HG03135 (cell line): ENCODE measurements at regions not wholly inside any gene's neighbourhood (a gene's known extent, or its start where the extent isn't known, plus 50 kb on each side); places are given as distances from the start of the nearest gene placed in this dataset.

ENCODE experiments used
- ATAC-seq: cut with Tn5 transposase; IDR thresholded peaks from one replicate; pipeline ENCODE4 v1.9.1; 2021; ENCODE audit warnings: mild to moderate bottlenecking, moderate library complexity; ENCODE audit not compliant: unreplicated experiment

GRCh38 chr9:95629585-95629984 lies 112.8 kb upstream of the PTCH1 start:
- no peak for ATAC-seq

DNA sequence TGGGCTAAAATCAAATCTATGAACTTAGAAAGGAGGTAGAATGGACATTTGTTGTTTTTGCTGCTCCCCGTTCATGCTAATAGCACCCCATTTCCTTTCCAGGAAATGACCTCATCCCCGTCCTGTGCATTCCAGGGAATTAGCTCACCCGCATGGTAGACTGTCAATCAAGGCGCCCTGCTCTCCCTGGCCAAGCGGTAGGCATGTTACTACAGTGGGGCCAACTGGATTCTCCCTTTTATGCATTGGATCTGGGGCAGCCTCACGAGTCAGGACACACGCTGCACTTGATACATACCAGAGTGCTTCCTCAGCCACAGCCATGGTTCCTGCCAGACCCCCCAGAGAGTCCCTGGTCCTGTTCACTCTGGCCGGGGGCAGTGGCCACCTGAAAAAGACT lies 111.0 kb upstream of the PTCH1 start:
- no peak for ATAC-seq

DNA sequence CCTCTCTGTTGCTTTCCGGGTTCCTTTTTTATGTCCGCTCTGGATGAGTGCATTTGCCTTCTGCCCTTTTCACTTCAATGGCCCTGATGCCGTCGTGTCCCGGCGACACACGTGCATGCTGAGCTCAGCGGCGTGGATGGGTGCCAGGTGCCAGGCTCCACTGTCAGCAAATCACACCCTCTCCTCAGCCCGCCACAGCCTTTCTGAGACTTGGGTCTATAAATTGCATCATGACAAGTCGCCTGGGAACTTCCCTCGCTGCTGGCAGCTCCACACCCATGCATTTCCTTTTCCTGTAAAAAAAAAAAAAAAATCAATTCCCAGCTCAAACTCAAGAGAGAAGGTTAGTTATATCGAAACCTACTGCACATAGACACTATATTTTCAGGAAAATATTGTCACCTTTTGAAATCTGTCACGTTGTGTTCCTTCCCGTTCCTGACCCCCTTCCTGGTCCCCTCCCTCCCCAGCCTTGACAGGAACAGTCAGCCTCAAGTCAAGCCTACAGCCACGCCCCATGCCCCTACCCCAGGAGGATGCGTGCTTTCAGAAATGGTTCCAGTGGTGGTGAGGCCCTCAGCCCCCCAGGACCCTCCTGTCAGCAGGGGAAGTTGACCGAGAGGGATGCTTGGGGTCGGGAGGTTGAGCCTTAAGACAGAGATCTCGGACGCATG lies 110.3 kb upstream of the PTCH1 start:
- ATAC-seq, result no peak

DNA sequence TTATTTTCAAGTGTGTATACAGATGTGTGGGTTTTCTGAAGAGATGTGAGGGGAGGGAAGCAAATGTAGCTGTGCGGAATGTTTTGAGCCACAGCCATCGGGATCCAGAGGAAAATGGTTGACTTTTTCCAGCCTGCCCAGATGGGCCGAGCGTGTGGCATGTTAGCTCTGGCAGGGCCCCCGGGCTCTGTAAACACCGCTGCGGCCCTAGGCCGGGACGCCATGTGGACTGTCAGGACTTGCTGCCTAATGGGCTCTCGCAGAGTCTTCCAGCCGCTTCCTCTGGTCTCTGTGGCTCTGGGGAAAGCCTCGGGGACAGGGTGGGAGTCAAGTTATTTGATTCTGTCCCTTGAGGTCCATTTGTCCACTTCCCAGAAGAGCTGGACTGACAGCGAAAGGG lies 109.6 kb upstream of the PTCH1 start:
- ATAC-seq, result no peak

DNA sequence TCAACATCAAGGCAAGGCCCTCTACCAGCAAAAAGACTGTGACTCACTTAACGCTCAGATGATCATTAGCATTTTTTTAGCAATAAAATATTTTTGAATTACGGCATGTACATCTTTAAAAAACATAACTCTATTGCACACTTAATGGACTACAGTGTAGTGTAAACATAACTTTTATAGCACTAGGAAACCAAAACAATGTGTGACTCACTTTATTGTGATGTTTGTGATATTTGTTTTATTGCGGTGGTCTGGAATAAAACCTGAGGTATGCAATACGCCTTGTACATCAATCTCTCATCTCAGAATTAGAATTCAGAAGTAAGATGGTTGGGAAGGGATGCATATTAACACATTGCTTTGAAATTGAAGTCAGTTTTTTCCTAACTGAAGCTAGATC lies 106.9 kb upstream of the PTCH1 start:
- no peak for ATAC-seq

DNA sequence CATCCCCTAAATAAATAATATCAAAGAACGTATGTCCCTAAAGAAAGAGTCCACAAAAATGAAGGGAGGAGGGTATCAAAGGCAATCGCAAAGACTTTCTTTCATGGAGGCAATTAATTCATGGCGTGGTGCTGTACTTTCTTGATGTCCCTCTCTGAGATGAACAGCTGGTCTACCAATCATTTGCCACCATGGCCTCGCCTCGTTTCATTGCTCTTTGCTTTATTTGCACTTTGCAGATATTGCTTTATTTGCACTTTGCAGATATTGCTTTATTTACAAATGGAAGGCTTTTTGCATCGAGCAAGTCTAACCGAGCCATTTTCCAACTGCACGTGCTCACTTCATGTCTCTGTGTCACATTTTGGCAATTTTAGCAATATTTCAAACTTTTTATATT lies 104.0 kb upstream of the PTCH1 start:
- ATAC-seq, result no peak

GRCh38 chr9:95620314-95620713 lies 103.5 kb upstream of the PTCH1 start:
- ATAC-seq, result no peak

DNA sequence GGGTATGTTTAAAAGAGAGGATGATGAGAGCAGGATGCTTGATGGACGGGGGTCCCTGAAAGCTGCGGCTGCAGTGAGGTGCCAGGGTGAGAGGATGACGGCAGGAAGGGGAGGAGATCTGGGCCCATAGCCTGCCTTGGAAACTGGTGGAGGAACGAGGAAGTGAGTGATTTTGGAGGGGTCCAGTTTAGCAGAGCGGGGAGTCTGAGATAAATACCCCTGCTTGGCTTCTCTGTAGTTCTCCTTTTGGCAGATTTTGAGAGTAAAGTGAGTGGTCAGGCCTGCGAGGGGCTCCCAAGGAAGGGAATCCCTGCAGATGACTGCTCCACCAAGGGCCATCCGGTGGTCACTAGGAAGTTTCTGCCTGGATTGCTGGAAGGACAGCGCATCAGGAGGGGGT lies 98.5 kb upstream of the PTCH1 start:
- ATAC-seq, result no peak

DNA sequence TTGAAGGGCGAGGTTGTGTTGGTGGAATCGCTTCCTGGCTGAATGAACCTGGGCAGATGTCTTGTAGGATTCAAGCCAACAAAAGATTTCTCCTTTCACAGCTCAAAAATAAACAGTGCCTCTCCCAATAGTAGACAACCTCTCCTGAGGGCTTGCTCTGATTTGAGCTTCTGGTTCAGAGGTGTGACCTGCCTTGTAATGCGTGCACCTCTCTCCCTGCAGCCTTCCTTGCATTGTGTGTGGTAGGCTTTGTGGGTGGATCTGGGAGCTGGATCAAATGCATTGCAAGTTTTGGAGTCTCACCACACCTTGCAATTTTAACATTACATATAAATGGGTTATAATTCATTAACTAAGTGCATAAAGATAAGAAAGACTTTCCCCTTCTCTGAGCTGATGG lies 96.9 kb upstream of the PTCH1 start:
- ATAC-seq, result no peak

DNA sequence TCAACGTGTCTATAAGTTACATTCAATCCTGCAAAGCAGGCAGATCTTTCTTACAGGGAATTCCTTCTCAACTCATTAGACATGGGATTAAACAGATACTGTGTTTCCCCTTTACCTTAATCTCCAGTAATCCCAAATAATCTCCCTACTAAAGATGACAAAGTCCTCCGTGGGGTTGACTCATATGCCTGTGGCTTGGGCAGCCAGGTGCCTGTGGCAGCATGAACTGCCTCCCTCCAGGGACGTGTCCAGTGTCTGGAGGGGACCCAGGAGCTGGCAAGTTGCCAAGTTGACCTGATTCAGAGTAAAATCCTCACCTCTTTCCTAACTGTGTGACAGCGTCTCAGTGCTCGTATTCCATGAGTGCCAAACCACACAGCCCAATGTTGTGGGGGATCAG lies 94.6 kb upstream of the PTCH1 start:
- no peak for ATAC-seq

DNA sequence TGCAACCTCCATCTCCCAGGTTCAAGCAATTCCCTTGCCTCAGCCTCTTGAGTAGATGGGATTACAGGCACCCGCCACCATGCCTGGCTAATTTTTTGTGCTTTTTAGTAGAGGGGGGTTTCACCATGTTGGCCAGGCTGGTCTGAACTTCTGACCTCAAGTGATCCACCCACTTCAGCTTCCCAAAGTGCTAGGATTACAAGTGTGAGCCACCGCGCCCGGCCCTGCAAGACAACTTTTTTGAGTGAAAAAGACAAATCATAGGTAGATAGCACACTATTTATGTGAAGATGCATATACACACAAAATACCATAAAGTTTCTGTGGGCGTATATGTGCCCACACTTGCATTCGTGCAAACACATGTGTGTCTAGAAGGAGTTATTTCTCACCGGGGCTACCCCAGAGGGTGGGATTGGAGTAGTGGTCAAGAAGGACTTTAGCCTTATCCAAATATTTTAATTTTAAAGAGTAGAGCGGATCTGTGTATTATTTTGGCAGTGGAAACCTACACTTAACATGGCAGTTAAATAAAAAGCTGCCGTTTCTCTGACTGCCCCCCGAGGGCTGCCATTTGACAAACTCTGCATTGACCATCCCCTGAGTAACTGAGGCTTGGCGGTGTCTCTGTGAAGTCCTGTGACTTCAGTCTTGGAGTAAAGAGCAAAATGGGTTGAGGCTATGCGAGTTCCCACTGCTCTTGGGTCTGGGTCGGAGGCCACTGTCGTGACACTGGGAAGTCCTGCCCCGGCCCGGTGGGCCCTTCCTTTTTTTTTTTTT lies 93.4 kb upstream of the PTCH1 start:
- no peak for ATAC-seq

GRCh38 chr9:95609426-95609825 lies 92.7 kb upstream of the PTCH1 start:
- ATAC-seq, result no peak

- ATAC-seq, result no peak
These were observed 91.6 kb upstream of the PTCH1 start for GRCh38 chr9:95608341-95608740.

DNA sequence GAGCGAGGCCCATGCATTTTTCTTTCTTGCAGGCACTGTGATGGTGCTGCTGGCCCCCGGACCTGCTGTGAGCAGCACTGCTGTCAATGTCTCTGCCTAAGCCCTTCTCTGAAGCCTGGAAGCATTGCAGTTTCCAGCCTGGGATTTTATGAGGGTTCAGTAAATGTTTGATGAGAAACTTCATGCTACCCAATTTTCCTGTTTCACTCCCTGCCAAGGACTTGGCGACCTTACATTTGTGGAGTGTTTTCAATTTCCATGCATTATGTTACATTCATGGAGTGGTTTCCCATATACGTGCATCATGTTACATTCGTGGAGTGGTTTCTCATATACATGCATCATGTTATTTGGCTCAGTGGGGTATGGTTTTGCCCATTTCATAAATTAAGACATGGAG lies 90.7 kb upstream of the PTCH1 start:
- ATAC-seq, result no peak

- ATAC-seq, result no peak
These were observed 89.9 kb upstream of the PTCH1 start for GRCh38 chr9:95606489-95607350.

DNA sequence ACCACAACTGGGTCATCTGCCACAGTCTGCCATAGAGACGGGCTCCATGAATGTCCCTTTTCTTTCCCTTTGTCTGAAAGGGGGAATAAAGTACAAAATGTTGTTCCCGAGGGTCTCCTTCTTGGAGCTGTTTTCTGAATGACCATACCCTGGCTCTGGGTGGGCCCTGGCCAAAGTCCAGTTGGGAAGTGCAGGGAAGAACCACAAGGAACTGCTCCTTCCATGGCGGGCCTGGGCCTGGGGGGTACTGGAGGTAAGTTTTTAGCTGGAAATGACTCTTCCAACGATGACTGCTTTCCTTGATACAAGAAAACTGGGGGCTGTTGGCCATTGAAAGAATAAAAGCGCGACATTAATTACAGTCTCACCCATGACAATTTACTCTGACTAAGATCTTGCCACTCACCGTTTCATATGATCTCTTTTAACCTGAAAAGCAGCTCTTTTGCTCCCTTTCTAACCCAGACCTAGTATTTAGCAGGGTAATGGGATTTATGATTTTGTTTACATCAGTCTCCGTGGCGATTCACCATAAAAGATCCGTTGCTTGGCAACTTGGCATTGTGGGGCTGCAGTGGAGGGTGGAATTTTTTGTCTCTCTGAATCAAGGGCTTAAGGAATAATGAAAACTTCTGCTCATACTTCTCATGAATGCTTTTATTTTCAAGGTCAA lies 89.2 kb upstream of the PTCH1 start:
- ATAC-seq, result no peak

DNA sequence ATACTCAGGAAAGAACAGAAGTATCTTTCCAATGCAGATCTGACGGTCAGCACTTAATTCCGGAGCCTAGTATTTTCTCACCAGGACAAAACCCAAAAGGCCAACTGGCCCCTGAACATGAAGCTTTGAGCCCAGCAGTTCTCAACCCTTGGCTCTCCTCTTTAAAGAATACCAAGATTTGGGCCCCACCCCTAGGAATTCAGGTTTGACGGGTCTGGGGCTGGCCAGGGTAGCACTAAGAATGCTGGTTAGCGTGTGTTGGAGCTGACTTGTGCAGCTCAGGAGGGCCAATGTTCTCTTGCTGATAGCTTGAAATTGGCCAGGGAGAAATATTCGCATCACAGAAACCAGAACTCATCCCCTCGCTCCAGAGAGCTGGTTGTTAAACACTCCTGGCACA lies 88.3 kb upstream of the PTCH1 start:
- no peak for ATAC-seq

DNA sequence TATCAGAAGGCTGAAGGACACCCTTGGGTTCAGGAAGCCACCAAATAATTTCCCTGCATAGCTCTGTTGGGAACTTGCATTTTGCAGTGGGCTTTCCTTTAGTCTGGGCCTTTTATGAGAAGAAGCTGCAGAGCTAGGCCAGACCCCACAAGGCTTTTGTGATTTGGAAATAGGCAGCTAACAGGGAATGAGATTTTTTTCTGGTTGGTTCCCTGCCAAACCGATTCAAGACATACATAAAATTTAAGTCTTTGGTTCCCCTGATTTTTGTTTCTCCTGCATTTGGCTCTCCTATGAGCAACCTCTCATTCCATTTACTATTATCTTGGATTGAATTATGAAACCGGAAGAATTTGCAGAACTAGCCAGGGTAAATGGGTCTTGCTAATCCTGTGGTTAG lies 81.5 kb upstream of the PTCH1 start:
- ATAC-seq, result no peak

- ATAC-seq, result no peak
These were observed 79.0 kb upstream of the PTCH1 start for GRCh38 chr9:95595721-95596295.

DNA sequence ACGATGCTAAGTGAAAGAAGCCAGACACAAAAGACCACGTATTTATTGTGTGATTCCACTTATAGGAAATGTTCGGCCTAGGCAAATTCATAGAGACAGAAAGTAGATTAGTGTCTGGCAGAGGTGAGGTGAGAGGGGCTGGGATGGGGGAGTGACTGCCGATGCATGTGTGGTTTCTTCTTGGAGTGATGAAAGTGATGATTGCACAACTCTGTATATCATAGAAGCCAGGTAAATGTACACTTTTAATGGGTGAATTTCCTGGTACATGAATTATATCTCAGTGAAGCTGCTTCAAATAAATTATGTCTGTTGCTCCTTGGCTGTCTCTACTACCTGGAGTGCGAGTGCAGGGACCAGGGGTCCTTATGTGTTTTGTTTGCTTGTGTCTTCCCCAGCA lies 76.2 kb upstream of the PTCH1 start:
- ATAC-seq, result no peak
